IgD-negative memory B cell (primary cell): ENCODE measurements at regions not wholly inside any gene's neighbourhood (a gene's known extent, or its start where the extent isn't known, plus 50 kb on each side); places are given as distances from the start of the nearest gene placed in this dataset.

Experiments used
- H3K27ac Mint-ChIP-seq, 3 donors: one replicate each; pipeline ENCODE4 v1.8.0; 2020 to 2022; ENCODE audit warnings: mild to moderate bottlenecking in 3 of 3, mixed read lengths in 3 of 3, moderate library complexity in 1 of 3
- H3K27me3 Mint-ChIP-seq: one replicate; pipeline ENCODE4 v1.8.0; 2021; ENCODE audit warnings: mixed read lengths
- H3K36me3 Mint-ChIP-seq: one replicate; pipeline ENCODE4 v1.8.0; 2020; ENCODE audit warnings: mild to moderate bottlenecking, mixed read lengths
- H3K4me1 Mint-ChIP-seq, 3 donors: one replicate each; pipeline ENCODE4 v1.8.0; 2020 to 2022; ENCODE audit warnings: mixed read lengths in 3 of 3, mild to moderate bottlenecking in 1 of 3
- H3K4me3 Mint-ChIP-seq, 4 donors: one replicate each; pipeline ENCODE4 v1.8.0; 2020 to 2022; ENCODE audit warnings: mild to moderate bottlenecking in 4 of 4, mixed read lengths in 4 of 4, moderate library complexity in 3 of 4
- H3K9me3 Mint-ChIP-seq, 3 donors: one replicate each; pipeline ENCODE4 v1.8.0; 2020 to 2021; ENCODE audit warnings: mixed read lengths in 3 of 3, mild to moderate bottlenecking in 1 of 3

DNA sequence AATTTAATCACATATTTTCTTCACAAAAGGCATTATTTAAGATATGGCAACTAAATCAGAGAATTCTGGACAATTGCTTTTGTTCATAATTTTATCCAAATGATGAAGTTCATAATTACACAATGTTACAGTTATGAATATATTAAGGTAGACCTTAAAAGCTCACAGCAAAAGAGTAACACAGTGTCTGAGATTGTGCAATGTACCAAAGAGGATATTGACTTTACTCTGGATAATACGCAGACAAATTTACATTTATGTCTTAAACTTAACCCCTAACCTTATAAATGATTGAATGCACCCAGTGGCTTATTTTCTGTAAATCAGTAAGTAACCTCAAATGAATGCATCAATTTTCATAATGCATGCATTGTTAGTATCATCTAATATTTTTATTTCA, 216.2 kb upstream of the SAMSN1 start:
- Mint-ChIP-seq H3K27me3 (peaks cover 2% of the 10 kb centered on the region), H3K4me1 (peaks cover 0 to 33% (median 12%) of the 10 kb centered on the region in 3 donors), H3K9me3 (no peaks in the 10 kb centered on the region), H3K4me3 (no peak overlapping the region), H3K27ac (peak overlapping the region in 1 of 3 donors; percentile 93), H3K36me3 (no peaks in the 10 kb centered on the region)

DNA sequence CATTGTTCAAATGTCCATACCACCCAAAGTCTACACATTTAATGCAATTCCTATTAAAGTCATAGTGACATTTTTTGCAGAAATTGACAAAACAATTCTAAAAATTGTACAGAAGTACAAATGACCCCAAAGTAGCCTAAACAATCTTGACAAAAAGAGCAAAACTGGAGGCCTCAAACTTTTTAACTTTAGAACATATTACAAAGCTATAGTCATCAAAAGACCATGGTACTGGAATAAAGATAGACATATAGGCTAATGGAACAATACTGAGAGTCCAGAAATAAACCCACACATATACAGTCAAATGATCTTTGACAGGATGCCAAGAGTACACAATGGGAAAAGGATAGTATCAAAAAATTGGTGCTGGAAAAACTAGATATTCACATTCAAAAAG, 213.2 kb upstream of the SAMSN1 start:
- Mint-ChIP-seq H3K27ac (no peak overlapping the region), H3K27me3 (no peaks in the 10 kb centered on the region), H3K4me1 (peaks cover 9 to 30% (median 16%) of the 10 kb centered on the region in 3 donors), H3K4me3 (peak overlapping the region in 1 of 4 donors; percentile 47), H3K9me3 (peaks cover 1 to 5% (median 2%) of the 10 kb centered on the region in 3 donors), H3K36me3 (peaks cover 1% of the 10 kb centered on the region)

DNA sequence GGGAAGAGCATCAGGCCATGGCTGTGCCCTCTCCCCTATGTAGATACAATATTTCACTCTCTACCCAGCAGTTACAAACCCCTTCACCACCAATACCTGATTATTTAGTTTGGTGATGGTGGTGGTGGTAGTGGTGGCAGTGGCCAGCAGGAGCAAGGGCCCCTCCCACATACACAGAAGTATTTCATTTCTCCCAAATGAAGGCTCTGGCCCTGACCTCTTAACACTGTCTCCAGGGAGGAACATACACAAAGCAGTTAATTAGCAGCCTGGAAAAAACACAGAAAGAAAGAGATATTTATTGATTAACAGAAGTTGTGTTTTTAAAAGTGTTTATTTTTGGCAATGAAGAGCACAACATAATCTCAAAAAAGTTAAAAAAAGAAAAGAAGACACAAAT, 212.7 kb upstream of the SAMSN1 start:
- Mint-ChIP-seq H3K36me3 (peaks cover 1% of the 10 kb centered on the region), H3K27ac (no peak overlapping the region), H3K27me3 (no peaks in the 10 kb centered on the region)

DNA sequence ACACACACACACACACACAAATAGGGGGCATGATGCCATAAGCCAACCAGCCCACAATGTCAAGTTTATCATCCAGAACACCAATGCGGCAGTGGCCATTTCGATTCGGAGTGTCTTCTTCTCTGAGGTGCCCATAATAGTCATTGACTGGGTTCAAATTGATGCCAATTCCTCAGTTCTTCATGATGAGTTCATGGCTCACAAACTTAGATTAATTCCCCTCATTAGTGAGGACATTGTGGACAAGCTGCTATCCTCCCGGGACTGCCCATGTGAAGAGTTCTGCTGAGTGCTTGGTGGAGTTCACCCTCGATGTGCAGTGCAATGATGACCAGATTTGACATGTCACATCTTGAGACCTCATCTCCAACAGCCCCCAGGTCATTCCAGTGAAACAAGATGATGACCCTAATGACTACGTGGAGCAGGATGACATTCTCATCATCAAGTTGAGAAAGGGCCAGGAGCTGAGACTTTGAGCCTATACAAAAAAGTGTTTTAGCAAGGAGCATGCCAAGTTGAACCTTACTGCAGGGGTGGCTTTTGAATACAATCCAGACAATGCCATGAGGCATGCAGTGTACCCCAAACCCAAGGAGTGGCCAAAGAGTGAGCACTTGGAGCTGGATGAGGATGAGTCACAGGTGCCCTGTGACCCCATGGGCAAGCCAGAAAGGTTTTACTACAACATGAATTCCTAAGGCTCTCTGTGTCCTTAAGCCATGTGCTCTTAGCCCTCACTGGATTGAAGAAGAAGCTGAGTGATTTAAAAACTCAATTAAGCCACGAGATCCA, 211.6 kb upstream of the SAMSN1 start:
- H3K4me3 Mint-ChIP-seq, result no peak overlapping the region

More for the DNA sequence above, 212.7 kb upstream of the SAMSN1 start:
- no peak overlapping the region for H3K4me3 Mint-ChIP-seq
- H3K4me1 Mint-ChIP-seq, result peaks cover 9 to 30% (median 16%) of the 10 kb centered on the region in 3 donors
- peaks cover 1 to 6% (median 2%) of the 10 kb centered on the region in 3 donors for H3K9me3 Mint-ChIP-seq

GRCh38 chr21:14755086-14755485, 209.0 kb upstream of the SAMSN1 start:
- no peak overlapping the region for H3K27ac Mint-ChIP-seq
- H3K4me3 Mint-ChIP-seq, result peak overlapping the region in 1 of 4 donors; percentile 65
- H3K27me3 Mint-ChIP-seq, result peaks cover 1% of the 10 kb centered on the region
- H3K36me3 Mint-ChIP-seq, result peaks cover 3% of the 10 kb centered on the region
- H3K9me3 Mint-ChIP-seq, result peaks cover 1 to 6% (median 4%) of the 10 kb centered on the region in 3 donors
- peaks cover 14 to 25% (median 19%) of the 10 kb centered on the region in 3 donors for H3K4me1 Mint-ChIP-seq

More for the DNA sequence above, 211.6 kb upstream of the SAMSN1 start:
- Mint-ChIP-seq H3K36me3 (peaks cover 1% of the 10 kb centered on the region), H3K27ac (no peak overlapping the region), H3K27me3 (no peaks in the 10 kb centered on the region), H3K4me1 (peaks cover 9 to 30% (median 16%) of the 10 kb centered on the region in 3 donors), H3K9me3 (peaks cover 1 to 6% (median 2%) of the 10 kb centered on the region in 3 donors)

GRCh38 chr21:14754682-14755081, 208.6 kb upstream of the SAMSN1 start:
- Mint-ChIP-seq H3K27ac (no peak overlapping the region), H3K27me3 (peaks cover 1% of the 10 kb centered on the region), H3K9me3 (peaks cover 1 to 6% (median 4%) of the 10 kb centered on the region in 3 donors), H3K36me3 (peaks cover 3% of the 10 kb centered on the region), H3K4me3 (peak overlapping the region in 1 of 4 donors; percentile 65), H3K4me1 (peaks cover 13 to 25% (median 18%) of the 10 kb centered on the region in 3 donors)

DNA sequence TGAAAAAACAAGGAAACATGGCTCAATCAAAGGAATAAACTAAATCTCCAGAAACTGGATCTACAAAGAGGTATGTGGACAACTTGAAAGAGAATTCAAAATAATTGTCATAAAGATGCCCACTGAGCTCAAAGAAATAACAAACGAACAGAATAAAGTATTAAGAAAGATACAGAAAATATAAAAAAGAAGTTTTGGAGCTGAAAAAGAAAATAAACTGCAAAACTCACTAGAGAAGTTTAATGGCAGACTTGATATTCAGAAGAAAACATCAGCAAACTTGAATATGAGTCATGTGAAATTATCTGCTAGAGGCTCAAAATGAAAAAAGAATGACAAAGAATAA, 208.1 kb upstream of the SAMSN1 start:
- H3K4me3 Mint-ChIP-seq, result no peak overlapping the region
- peaks cover 1% of the 10 kb centered on the region for H3K27me3 Mint-ChIP-seq
- no peak overlapping the region for H3K27ac Mint-ChIP-seq
- H3K36me3 Mint-ChIP-seq, result peaks cover 3% of the 10 kb centered on the region
- peaks cover 9 to 25% (median 13%) of the 10 kb centered on the region in 3 donors for H3K4me1 Mint-ChIP-seq
- peaks cover 1 to 6% (median 4%) of the 10 kb centered on the region in 3 donors for H3K9me3 Mint-ChIP-seq

DNA sequence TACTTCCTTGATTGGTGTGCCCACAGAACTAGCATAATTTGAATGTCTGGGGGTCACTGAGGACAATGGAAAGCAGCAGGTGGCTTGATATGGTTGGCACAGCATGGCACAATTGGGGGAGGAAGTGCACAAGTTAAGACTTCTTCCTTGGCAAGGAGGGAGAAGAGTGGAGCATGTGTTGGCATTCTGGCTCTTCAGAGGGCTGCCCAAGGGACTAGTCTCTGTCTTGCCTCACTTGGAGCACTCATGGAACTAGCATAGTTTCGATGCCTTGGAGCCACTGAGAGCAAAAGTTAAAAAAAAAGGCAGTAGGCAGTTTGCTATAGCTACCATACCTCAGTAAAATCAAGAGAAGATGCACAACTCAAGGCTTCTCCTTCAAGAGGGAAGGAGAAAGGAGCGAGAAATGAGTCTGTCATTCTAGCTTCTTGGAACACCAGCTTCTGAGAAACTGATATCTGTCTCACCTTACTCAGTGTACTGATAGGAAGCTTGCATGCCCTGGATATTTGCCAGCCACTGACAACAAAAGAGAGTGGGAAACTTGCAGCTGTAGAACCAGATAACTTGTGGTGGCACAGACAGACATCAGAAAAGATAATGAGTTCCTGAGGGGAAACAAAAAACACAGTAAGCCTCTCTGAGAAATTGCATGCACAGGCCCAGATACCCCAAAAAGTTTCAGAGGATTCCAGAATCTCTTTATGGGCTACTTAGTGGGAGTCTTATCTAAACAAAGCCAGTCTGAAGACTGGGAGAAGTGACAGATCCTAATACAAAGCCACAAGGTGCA, 207.5 kb upstream of the SAMSN1 start:
- Mint-ChIP-seq H3K4me3 (peak overlapping the region in 1 of 4 donors; percentile 49), H3K27me3 (peaks cover 1% of the 10 kb centered on the region), H3K4me1 (peaks cover 9 to 25% (median 9%) of the 10 kb centered on the region in 3 donors), H3K9me3 (peaks cover 1 to 6% (median 4%) of the 10 kb centered on the region in 3 donors), H3K27ac (no peak overlapping the region), H3K36me3 (peaks cover 3% of the 10 kb centered on the region)

GRCh38 chr21:14753069-14753465, 207.0 kb upstream of the SAMSN1 start:
- peaks cover 1% of the 10 kb centered on the region for H3K27me3 Mint-ChIP-seq
- peaks cover 3% of the 10 kb centered on the region for H3K36me3 Mint-ChIP-seq
- peaks cover 7 to 25% (median 9%) of the 10 kb centered on the region in 3 donors for H3K4me1 Mint-ChIP-seq
- no peak overlapping the region for H3K27ac Mint-ChIP-seq
- H3K9me3 Mint-ChIP-seq, result peaks cover 1 to 6% (median 4%) of the 10 kb centered on the region in 3 donors
- H3K4me3 Mint-ChIP-seq, result no peak overlapping the region

DNA sequence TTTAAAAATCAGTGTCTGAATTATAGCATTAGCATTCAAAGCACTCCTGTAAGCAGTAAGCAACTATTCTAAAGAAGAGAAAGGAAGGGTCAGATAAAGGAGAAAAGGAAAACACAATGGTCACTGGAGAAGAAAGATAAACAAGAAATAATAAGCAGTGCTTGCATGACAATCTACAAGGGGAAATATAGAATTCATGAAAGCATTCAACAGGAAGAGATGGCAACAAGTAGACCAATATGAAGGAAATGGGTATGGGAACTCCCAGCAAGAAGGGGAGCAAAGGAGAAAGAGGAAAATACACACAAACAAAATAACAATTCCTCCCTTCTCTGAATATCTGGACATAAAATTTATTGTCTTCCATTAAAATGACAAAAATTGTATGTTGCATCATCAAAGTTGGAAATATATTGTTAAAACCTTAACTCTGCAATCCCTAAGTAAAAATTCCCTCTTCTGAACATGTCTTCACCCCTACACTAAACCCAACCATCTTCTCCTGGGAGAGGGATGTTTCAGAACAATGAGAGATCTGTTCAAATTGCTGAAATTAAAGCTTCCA, 206.3 kb upstream of the SAMSN1 start:
- H3K4me1 Mint-ChIP-seq, result peaks cover 7 to 25% (median 9%) of the 10 kb centered on the region in 3 donors
- no peak overlapping the region for H3K4me3 Mint-ChIP-seq

GRCh38 chr21:14751602-14752344, 205.7 kb upstream of the SAMSN1 start:
- H3K27me3 Mint-ChIP-seq, result peaks cover 1% of the 10 kb centered on the region
- H3K9me3 Mint-ChIP-seq, result peaks cover 1 to 6% (median 4%) of the 10 kb centered on the region in 3 donors
- H3K36me3 Mint-ChIP-seq, result peaks cover 3% of the 10 kb centered on the region
- peak overlapping the region in 1 of 4 donors; percentile 28 for H3K4me3 Mint-ChIP-seq
- peaks cover 7 to 25% (median 8%) of the 10 kb centered on the region in 3 donors for H3K4me1 Mint-ChIP-seq
- H3K27ac Mint-ChIP-seq, result no peak overlapping the region

More for the DNA sequence above, 206.3 kb upstream of the SAMSN1 start:
- peaks cover 1% of the 10 kb centered on the region for H3K27me3 Mint-ChIP-seq
- peaks cover 1 to 6% (median 4%) of the 10 kb centered on the region in 3 donors for H3K9me3 Mint-ChIP-seq
- no peak overlapping the region for H3K27ac Mint-ChIP-seq
- H3K36me3 Mint-ChIP-seq, result peaks cover 3% of the 10 kb centered on the region

DNA sequence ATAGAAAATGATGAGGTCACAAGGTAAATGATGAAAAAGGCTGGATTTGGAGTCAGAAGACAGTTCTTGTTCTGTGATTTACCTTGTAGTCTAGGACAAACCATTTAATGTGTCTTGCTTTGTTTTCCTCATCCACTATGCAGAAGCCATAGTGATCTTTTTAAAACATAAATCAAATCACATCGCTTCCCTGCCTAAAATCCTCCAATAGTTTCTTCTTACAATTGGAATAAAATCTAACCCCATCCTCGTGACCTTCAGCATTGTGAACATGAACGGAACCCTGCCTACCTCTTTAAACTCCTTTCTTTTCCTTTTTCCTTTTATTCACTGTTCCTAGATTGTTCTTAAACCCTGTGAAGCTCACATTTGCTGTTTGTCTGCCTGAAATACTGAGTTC, 204.9 kb upstream of the SAMSN1 start:
- H3K36me3 Mint-ChIP-seq, result peaks cover 3% of the 10 kb centered on the region
- H3K27ac Mint-ChIP-seq, result no peak overlapping the region
- H3K9me3 Mint-ChIP-seq, result peaks cover 3 to 10% (median 4%) of the 10 kb centered on the region in 3 donors
- H3K4me3 Mint-ChIP-seq, result no peak overlapping the region
- H3K27me3 Mint-ChIP-seq, result peaks cover 1% of the 10 kb centered on the region
- H3K4me1 Mint-ChIP-seq, result peaks cover 8 to 21% (median 9%) of the 10 kb centered on the region in 3 donors

DNA sequence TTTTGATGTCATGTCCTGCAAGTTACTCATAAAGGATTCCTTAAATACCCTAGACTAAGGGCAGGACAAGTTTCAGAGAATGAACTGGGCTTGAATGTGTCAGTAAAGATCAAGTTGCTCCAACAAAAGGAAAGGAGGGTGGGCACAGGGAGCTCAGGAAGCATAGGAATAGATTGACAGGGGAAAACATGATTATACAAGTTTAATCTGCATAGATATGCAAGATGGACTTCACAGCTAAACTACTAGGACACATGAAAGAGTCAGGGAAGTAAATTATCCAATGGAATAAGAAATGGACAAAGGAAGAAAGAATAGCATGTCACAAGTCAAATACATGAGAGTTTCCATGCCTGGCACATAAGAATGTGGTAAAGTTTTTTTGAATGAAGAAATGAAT, 203.9 kb upstream of the SAMSN1 start:
- H3K9me3 Mint-ChIP-seq, result peaks cover 2 to 14% (median 3%) of the 10 kb centered on the region in 3 donors
- peaks cover 6 to 20% (median 9%) of the 10 kb centered on the region in 3 donors for H3K4me1 Mint-ChIP-seq
- no peak overlapping the region for H3K4me3 Mint-ChIP-seq
- no peak overlapping the region for H3K27ac Mint-ChIP-seq
- H3K36me3 Mint-ChIP-seq, result peaks cover 3% of the 10 kb centered on the region
- peaks cover 1% of the 10 kb centered on the region for H3K27me3 Mint-ChIP-seq

DNA sequence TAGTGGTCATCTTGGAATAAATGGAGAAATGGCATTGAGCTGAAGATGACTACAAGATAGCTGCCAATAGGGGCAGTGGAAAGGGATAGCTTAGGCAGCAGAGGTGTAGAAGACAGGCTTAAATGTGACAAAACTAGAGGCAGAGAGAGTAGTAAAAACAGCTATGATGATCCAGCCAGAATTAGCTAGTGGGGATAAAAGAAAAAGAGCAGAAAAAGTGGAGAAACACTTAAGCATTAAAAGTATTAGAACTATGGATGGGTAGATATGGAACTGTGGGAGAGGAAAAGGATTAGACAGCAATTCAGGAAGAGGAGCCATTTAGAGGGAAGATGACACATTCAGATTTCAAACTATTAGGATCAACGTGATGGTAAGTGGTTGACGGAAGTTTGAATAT, 202.5 kb upstream of the SAMSN1 start:
- peaks cover 1% of the 10 kb centered on the region for H3K27me3 Mint-ChIP-seq
- H3K27ac Mint-ChIP-seq, result no peak overlapping the region
- peaks cover 4 to 10% (median 5%) of the 10 kb centered on the region in 3 donors for H3K9me3 Mint-ChIP-seq
- H3K4me3 Mint-ChIP-seq, result no peak overlapping the region
- peaks cover 6 to 16% (median 9%) of the 10 kb centered on the region in 3 donors for H3K4me1 Mint-ChIP-seq
- peaks cover 2% of the 10 kb centered on the region for H3K36me3 Mint-ChIP-seq
